K562 (cell line): ENCODE measurements at regions not wholly inside any gene's neighbourhood (a gene's known extent, or its start where the extent isn't known, plus 50 kb on each side); places are given as distances from the start of the nearest gene placed in this dataset.

Experiments used
- ATAC-seq: fragments of 200-7000 bp; cut with Tn5 transposase; 3 replicates; pipeline ENCODE4 v1.9.1; 2020; ENCODE audit warnings: moderate library complexity
- BruUV-seq: library from RNA; stranded (reverse); fragments of 400-500 nt; replicated peaks from 2 replicates; lab custom pipeline; 2021; lab: Mats Ljungman, UMichigan
- CTCF ChIA-PET: fragments of 300-600 bp; formaldehyde crosslinking; extraction: SDS; loops from one replicate; lab custom pipeline; 2021; ENCODE audit warnings: low intra/inter-chr PET ratio; lab: Yijun Ruan, JAX
- POLR2A ChIA-PET: fragments of 300-600, 350-650 bp; sonication (Branson Sonifier 250); formaldehyde crosslinking; extraction: SDS; loops from one replicate; lab custom pipeline; 2021; ENCODE audit warnings: antibody characterized with exemption, inconsistent platforms; lab: Yijun Ruan, JAX
- DNase-seq, 4 experiments: peaks; one replicate each; pipeline versions ENCODE4 v3.0.0 to v3.0.0-alpha.2; 2011 to 2018; ENCODE audit warnings: low spot score in 3 of 4, mixed read lengths in 3 of 4; ENCODE audit errors: extremely low read depth in 1 of 4
- FAIRE-seq: peaks from 2 replicates; lab custom pipeline; 2011; peaks lifted over from hg19 to GRCh38; lab: Jason Lieb, UNC
- H2AFZ ChIP-seq: 2 replicates; pipeline ENCODE4 v1.6.0; 2011; ENCODE audit warnings: low read depth, low read length, control low read depth, inconsistent platforms
- H3K27ac ChIP-seq: fragments of 200-600 bp; 3 replicates; pipeline ENCODE4 v1.8.0; 2011; ENCODE audit warnings: low read depth, mild to moderate bottlenecking, control low read depth, inconsistent platforms, low read length, moderate library complexity, mixed read lengths; ENCODE audit errors: extremely low read depth
- H3K27me3 ChIP-seq, 2 experiments: fragments of 300-600 bp in 1 of 2; 2 replicates in 1 of 2; 3 replicates in 1 of 2; pipeline versions ENCODE4 v1.6.0 to v1.8.0; 2011; ENCODE audit warnings: inconsistent platforms in 2 of 2, low read length in 2 of 2, mild to moderate bottlenecking in 1 of 2, mixed read lengths in 1 of 2, moderate library complexity in 1 of 2; ENCODE audit not compliant: control insufficient read depth in 2 of 2, insufficient read depth in 2 of 2
- H3K36me3 ChIP-seq: fragments of 300-600 bp; 3 replicates; pipeline ENCODE4 v1.8.0; 2011; ENCODE audit warnings: mild to moderate bottlenecking, low read length, inconsistent platforms; ENCODE audit not compliant: control insufficient read depth, insufficient read depth
- H3K4me1 ChIP-seq, 2 experiments: fragments of 200-600 bp in 1 of 2; replicated peaks in 1 of 2; 2 replicates in 1 of 2; 3 replicates in 1 of 2; pipeline versions ENCODE4 v1.5.1 to v1.8.0; 2011; ENCODE audit warnings: inconsistent platforms in 2 of 2, low read length in 2 of 2, mild to moderate bottlenecking in 1 of 2, mixed read lengths in 1 of 2, moderate library complexity in 1 of 2; ENCODE audit not compliant: control insufficient read depth in 2 of 2, insufficient read depth in 2 of 2
- H3K4me2 ChIP-seq: 2 replicates; pipeline ENCODE4 v1.6.1; 2011; ENCODE audit warnings: low read length, control low read depth, inconsistent platforms, mixed read lengths; ENCODE audit not compliant: insufficient read depth
- H3K4me3 ChIP-seq: fragments of 200-600 bp; sonication (generic), shearing (Covaris generic); 2 replicates; pipeline ENCODE4 v1.5.1; 2016; ENCODE audit warnings: control low read depth, inconsistent platforms
- H3K79me2 ChIP-seq: fragments of 200-600 bp; 3 replicates; pipeline ENCODE4 v1.8.0; 2011; ENCODE audit warnings: low read length, inconsistent platforms; ENCODE audit not compliant: control insufficient read depth, insufficient read depth
- H3K9ac ChIP-seq, 2 experiments: 2 replicates each; pipeline versions ENCODE4 v1.6.0 to v1.6.1; 2011; ENCODE audit warnings: low read depth in 2 of 2, low read length in 2 of 2, control low read depth in 1 of 2, inconsistent platforms in 1 of 2, mild to moderate bottlenecking in 1 of 2, mixed read lengths in 1 of 2; ENCODE audit not compliant: insufficient read depth in 1 of 2
- H3K9me1 ChIP-seq: one replicate; pipeline ENCODE4 v1.6.0; 2011; ENCODE audit warnings: inconsistent platforms, mild to moderate bottlenecking, low read length, moderate library complexity; ENCODE audit not compliant: control insufficient read depth, insufficient read depth
- H3K9me3 ChIP-seq: replicated peaks from 2 replicates; pipeline ENCODE4 v1.5.1; 2011; ENCODE audit warnings: low read depth, low read length, inconsistent platforms; ENCODE audit not compliant: control insufficient read depth, insufficient read depth
- H4K20me1 ChIP-seq: replicated peaks from 2 replicates; pipeline ENCODE4 v1.6.1; 2011; ENCODE audit warnings: low read length, inconsistent platforms, mixed read lengths; ENCODE audit not compliant: control insufficient read depth, insufficient read depth
- CTCF ChIP-seq, 3 experiments: IDR thresholded peaks in 2 of 3; conservative IDR thresholded peaks in 1 of 3; 2 replicates each; pipeline ENCODE4 v1.5.1; 2011 to 2012; ENCODE audit warnings: low read length in 3 of 3, mild to moderate bottlenecking in 3 of 3, control low read depth in 2 of 3, improper control_type of control experiment in 1 of 3, inconsistent platforms in 1 of 3, low read depth in 1 of 3, mixed read lengths in 1 of 3, moderate library complexity in 1 of 3; ENCODE audit not compliant: insufficient read depth in 2 of 3
- KDM5B ChIP-seq: fragments of 200-600 bp; sonication (generic); IDR thresholded peaks from 2 replicates; pipeline ENCODE4 v1.6.1; 2012; ENCODE audit warnings: low read depth, mild to moderate bottlenecking, moderate library complexity, low read length, control low read depth, inconsistent platforms; ENCODE audit not compliant: insufficient replicate concordance
- L3MBTL2 ChIP-seq: fragments of 450-650 bp; IDR thresholded peaks from 2 replicates; pipeline ENCODE4 v1.6.1; 2016; ENCODE audit warnings: mild to moderate bottlenecking, moderate library complexity
- PTTG1 ChIP-seq: fragments of 450-650 bp; IDR thresholded peaks from 2 replicates; pipeline ENCODE4 v1.6.1; 2016; ENCODE audit warnings: low read depth, mild to moderate bottlenecking, missing genetic modification characterization, missing compliant biosample characterization
- ZNF253 ChIP-seq: fragments of 250-450 bp; sonication (Bioruptor Pico); conservative IDR thresholded peaks from 2 replicates; pipeline ENCODE4 v1.6.1; 2021; ENCODE audit warnings: mild to moderate bottlenecking
- ZNF436 ChIP-seq: fragments of 250-450, 450-650 bp; sonication (Bioruptor Pico); formaldehyde crosslinking; IDR thresholded peaks from 2 replicates; pipeline ENCODE4 v1.7.0; 2020; ENCODE audit warnings: mild to moderate bottlenecking
- WGBS: fragments of 100-300 bp; shearing (Covaris generic); methylation state at CpG from one replicate; pipeline ENCODE4 v1.1.6; 2016; ENCODE audit warnings: low coverage, mixed read lengths; ENCODE audit not compliant: insufficient coverage; ENCODE audit errors: missing lambda C conversion rate; 5-methylcytosine and 5-hydroxymethylcytosine counted together
- in situ Hi-C: fragments of 300-500 bp; cut with MboI; formaldehyde crosslinking; loops from 4 replicates; pipeline ENCODE4 v1.15.0; 2018; ENCODE audit warnings: inconsistent platforms, mixed read lengths
- intact Hi-C: fragments of 100-400 bp; cut with micrococcal nuclease; formaldehyde crosslinking; loops from 2 replicates; pipeline ENCODE4 v1.14.2; 2022

- TF ChIP-seq KDM5B (no peak), ZNF436 (CRISPR knock-in tag) (no peak), PTTG1 (tag) (no peak)
Measured at GRCh38 chr1:14365301-14365988, 233.0 kb upstream of the KAZN start (continued).

- H3K9me3 ChIP-seq = no peaks in the 10 kb centered on the region; the same call in 1 of the 2 replicates
- 21% methylated on average over 18 of the region's 18 CpGs for WGBS
- no peak overlapping the region for H2AFZ ChIP-seq
- H3K36me3 ChIP-seq = no peaks in the 10 kb centered on the region
- FAIRE-seq = no peak
- no peaks in the 10 kb centered on the region for H3K79me2 ChIP-seq
- no TSS peak for BruUV-seq
- H3K27ac ChIP-seq = no peak overlapping the region
- no peak overlapping the region for H3K4me2 ChIP-seq
- H3K4me3 ChIP-seq = no peak overlapping the region
- CTCF ChIA-PET = no interaction called here
- TF ChIP-seq ZNF253 (CRISPR knock-in tag) = no peak
- no peak for TF ChIP-seq L3MBTL2
- 0 out of 6 replicates have a peak, but pooled peaks of 1 of the 3 experiments have one; percentile 10 for TF ChIP-seq CTCF (IDR thresholded peaks at IDR 0.05 in 2 of 3, conservative IDR thresholded peaks at IDR 0.05 in 1 of 3; ENCODE audit: insufficient read depth in 2 of 3, low read depth in 1 of 3, low read length in 3 of 3)
- TF ChIP-seq, all 486 proteins: peak for 1
- POLR2A ChIA-PET = interaction anchor here (0.7 to 1.3 kb wide), 2 partner anchors 43 to 1059 kb away, joined by 3 read pairs; no protein-coding TSS in a partner anchor
- intact Hi-C loops (no loop called here), in situ Hi-C loops (no loop called here)
- H3K9me1 ChIP-seq = no peaks in the 10 kb centered on the region
- peaks cover 0 to 18% of the 10 kb centered on the region in 2 experiments; a peak in 2 of 5 replicates for H3K27me3 ChIP-seq
- H3K4me1 ChIP-seq = no peaks in the 10 kb centered on the region
- no peak overlapping the region for H3K9ac ChIP-seq
- peak; percentile 51; the same call in 2 of the 3 replicates for ATAC-seq
- no peaks in the 10 kb centered on the region for H4K20me1 ChIP-seq
- no peak for DNase-seq
Measured at GRCh38 chr1:14366091-14367018, 232.1 kb upstream of the KAZN start.
